COLO829 (cell line): ENCODE measurements at regions not wholly inside any gene's neighbourhood (a gene's known extent, or its start where the extent isn't known, plus 50 kb on each side); places are given as distances from the start of the nearest gene placed in this dataset.

Source experiments
- DNase-seq: peaks from one replicate; pipeline ENCODE4 v3.0.0; 2012; ENCODE audit warnings: low spot score

- DNase-seq: peak; percentile 25
These were observed 115.6 kb upstream of the SLC45A1 start for GRCh38 chr1:8202182-8202905.

GRCh38 chr1:8201331-8201861, 116.5 kb upstream of the SLC45A1 start:
- DNase-seq: no peak

GRCh38 chr1:8200317-8201115, 117.4 kb upstream of the SLC45A1 start:
- DNase-seq: no peak

GRCh38 chr1:8198522-8198921, 119.4 kb upstream of the SLC45A1 start:
- DNase-seq: no peak

- DNase-seq: peak; percentile 63
These were observed 120.2 kb upstream of the SLC45A1 start for GRCh38 chr1:8197493-8198282.

- DNase-seq: no peak
These were observed 123.3 kb upstream of the SLC45A1 start for GRCh38 chr1:8194481-8195227.

GRCh38 chr1:8193840-8194406, 124.0 kb upstream of the SLC45A1 start:
- no peak for DNase-seq

- no peak for DNase-seq
These were observed 126.4 kb upstream of the SLC45A1 start for GRCh38 chr1:8191474-8191873.

GRCh38 chr1:8189931-8190483, 127.9 kb upstream of the SLC45A1 start:
- DNase-seq: no peak

GRCh38 chr1:8185400-8185799, 132.5 kb upstream of the SLC45A1 start:
- DNase-seq: no peak

GRCh38 chr1:8184301-8184700, 133.6 kb upstream of the SLC45A1 start:
- DNase-seq: no peak

- DNase-seq: peak; percentile 22
These were observed 135.7 kb upstream of the SLC45A1 start for GRCh38 chr1:8182034-8182761.

GRCh38 chr1:8179132-8179793, 138.7 kb upstream of the SLC45A1 start:
- DNase-seq: no peak

GRCh38 chr1:8176279-8176678, 141.6 kb upstream of the SLC45A1 start:
- DNase-seq: no peak

GRCh38 chr1:8174807-8175206, 143.1 kb upstream of the SLC45A1 start:
- no peak for DNase-seq

GRCh38 chr1:8171751-8172464, 145.8 kb upstream of the ERRFI1 start:
- DNase-seq: no peak

- DNase-seq: no peak
These were observed 144.1 kb upstream of the ERRFI1 start for GRCh38 chr1:8170059-8170835.

- DNase-seq: peak; percentile 72
These were observed 143.4 kb upstream of the ERRFI1 start for GRCh38 chr1:8169364-8170058.
